ENCODE measurements at regions not wholly inside any gene's neighbourhood (a gene's known extent, or its start where the extent isn't known, plus 50 kb on each side); places are given as distances from the start of the nearest gene placed in this dataset.
"Not testable (repeated sequence)": the region's sequence is repeated elsewhere in the genome, so short reads cannot be mapped to it uniquely, and the experiment has no call there.

DNA sequence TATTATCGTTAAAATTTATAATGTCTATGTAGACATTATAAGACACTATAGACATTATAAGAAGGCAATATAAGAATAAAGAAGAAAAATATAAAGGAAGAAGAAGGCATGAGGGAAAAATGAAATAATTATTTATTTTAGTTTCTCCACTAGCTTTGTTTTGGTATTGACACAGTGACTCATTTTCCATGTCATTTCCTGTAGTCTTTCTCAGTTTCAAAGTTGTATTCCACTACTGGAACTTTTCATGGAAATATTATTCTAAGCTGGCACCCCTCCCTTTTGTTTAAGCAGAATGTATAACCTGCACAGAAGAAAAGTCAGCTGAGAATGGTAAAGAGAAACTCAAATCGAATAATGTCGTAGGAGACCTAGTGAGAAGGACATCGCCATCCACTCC is 234.2 kb upstream of the NETO1 start:
- no peak for DNase-seq (ENCODE audit: low read depth in 2 of 2)

DNA sequence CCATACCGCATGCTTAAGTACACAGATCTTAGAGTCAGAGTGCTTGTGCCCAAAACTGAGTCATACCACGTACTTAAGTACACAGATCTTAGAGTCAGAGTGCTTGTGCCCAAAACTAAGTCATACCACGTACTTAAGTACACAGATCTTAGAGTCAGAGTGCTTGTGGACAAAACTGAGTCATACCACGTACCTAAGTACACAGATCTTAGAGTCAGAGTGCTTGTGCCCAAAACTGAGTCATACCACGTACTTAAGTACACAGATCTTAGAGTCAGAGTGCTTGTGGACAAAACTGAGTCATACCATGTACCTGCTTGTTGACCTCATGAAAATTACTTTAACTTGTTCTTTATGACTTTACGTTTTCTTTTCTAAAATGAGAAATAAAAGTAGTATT is 233.7 kb upstream of the NETO1 start:
- not testable (repeated sequence) for DNase-seq (ENCODE audit: low read depth in 2 of 2)

DNA sequence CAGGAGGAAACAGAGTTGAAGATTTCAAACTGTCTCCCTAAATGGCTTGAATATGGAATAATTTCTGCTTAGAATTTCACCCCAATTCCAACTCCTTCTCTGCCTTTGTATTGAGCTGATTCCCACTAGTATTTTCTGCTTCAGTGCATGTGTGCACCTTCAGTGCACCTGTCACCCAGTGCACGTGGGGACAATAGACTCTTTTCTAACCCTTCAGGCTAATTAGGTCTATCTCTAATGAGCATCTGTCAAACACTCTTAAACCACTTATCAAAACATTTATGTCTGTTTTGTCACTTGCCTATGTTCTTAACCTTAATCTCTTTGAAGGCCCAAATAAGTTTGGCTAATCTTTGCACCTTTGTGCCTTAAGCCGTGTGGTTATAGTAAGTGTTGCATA is 232.0 kb upstream of the NETO1 start:
- DNase-seq (ENCODE audit: low read depth in 2 of 2) = no peak

DNA sequence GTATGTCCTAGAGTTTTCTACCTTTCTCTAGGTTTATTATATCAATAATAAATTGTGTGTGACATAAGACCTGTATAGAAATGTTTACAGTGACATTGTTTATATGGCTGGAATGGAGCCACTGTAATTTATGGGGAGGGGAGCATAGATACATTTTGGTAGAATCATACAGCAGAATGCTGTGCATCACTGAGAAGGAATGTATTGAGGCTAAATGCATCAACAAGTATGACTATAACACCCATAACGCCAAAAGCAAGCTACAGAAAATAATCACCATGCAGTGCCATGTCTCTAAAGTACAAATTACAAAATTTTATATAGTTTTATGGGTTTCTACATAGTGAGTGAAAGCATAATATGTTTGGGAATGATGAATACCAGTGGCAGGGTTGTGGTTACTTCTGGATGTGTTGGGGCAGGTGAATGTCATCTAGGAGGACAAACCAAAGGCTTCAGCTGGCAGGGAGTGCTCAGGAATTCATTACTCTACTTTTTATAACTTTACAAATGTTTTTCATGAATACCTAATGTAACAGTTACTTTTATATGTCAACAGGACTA is 226.0 kb upstream of the NETO1 start:
- no peak for DNase-seq (ENCODE audit: low read depth in 2 of 2)

DNA sequence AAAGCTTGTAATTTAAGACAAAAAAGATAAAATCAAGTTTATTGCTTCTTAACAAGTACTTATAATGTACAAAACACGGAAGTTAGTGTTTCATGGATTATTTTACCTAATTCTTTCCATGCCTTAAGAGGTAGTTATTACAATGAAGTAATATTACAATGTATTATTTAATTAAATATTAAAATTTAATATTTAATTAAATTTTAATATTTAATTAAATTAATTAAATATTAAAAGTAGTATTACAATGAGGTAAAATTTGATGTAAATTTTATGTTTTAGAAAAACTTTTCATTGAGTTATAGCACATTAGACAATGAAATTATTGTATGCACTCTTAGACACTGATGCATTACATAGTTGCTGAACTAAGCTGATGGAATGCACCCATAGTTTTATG is 220.7 kb upstream of the NETO1 start:
- no peak for DNase-seq (ENCODE audit: low read depth in 2 of 2)

DNA sequence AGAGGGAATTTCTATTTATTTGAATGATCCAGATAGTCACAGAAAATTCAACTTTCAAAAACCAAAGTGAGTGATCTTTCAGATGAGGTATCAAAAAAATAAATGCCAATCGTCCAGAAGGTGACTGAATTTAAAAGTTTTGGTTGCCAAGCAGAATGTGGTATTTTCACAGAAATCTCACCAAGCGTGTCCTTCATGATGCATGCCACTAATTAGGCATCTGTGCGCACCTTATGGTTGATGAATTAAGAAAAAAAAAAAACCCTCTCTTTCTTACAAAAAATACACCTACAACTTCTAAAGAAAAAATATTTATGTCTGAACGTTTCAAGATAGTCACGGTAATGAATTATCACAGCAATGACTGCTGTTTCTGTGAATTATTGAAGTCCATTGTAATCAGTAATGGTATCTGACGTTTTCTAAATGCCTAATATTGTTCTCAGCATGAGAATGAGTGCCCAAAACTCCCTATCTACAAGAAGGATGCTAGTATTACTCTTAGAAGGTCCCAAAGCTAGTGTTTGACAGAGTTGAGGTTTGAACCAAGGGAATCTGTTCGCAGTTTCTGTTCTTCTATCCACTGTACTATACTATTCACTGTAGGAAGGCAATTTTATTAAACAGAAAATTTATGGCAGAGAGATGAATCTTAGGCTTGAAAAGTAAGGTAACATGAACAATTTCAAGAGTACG is 219.6 kb upstream of the NETO1 start:
- DNase-seq (ENCODE audit: low read depth in 2 of 2) = no peak

DNA sequence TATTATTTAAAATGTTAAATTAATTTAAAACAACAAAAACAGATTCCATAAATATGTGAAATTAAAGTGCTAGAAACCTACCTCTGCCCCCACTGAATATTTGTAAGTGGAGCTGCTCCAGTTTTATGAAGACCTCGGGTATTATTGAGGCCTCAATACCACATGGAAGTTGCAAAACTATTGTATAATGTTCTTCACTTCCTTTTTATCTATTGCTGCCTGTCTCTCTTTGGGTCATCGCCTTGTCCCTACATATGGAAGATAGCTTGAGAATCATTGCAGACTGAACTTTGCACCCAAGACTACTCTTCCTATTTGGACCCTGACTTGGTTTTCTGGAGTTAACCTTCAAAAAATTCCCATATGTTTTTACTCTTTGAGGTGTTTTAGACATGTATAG is 212.1 kb upstream of the NETO1 start:
- DNase-seq (ENCODE audit: low read depth in 2 of 2) = no peak

DNA sequence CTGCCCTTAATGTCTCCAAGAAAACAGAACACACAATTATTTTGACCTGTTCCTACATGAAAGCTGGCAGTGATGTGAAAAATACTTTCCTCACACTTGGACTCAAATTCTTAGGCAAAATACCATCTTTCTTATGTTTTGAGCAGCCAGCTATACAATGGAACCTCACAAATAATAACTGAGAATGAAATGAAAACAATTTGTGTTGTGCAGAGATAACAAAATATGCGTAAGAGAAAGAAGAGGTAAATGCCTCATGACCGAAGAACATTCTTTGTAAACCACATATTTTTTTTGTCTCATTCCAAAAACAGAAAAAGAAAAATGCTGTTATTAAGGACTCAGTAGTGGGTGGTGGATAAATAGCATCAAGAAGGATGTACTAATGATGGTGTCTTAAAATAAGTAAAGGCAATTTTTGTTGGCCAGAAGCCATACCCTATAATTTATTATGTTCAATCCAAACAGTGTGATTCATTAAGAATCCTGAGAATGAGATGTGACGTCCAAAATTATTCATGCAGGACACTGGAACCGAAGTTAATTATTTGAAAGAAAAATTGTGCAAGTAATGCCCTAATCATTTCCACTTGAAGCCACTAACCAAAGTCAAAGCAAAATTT is 193.0 kb upstream of the NETO1 start:
- DNase-seq (ENCODE audit: low read depth in 2 of 2) = no peak

DNA sequence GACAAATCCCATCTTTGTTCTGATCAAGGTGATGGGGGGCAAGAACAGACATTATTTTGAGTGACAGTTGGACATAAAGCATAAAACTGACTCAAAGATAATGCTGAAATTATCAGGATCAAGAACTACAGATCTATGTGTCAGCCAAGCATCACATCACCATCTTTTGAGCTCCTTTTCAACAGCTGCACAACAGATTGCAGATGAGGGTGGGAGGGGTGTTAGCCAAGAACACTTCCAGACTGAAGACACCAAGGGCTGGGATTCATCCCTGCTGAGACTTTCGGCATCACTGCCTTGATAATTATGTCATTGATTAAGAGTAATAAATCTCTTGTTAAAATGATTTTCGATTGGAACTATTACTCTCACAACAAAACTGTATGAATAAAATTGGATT is 191.5 kb upstream of the NETO1 start:
- DNase-seq (ENCODE audit: low read depth in 2 of 2) = no peak

DNA sequence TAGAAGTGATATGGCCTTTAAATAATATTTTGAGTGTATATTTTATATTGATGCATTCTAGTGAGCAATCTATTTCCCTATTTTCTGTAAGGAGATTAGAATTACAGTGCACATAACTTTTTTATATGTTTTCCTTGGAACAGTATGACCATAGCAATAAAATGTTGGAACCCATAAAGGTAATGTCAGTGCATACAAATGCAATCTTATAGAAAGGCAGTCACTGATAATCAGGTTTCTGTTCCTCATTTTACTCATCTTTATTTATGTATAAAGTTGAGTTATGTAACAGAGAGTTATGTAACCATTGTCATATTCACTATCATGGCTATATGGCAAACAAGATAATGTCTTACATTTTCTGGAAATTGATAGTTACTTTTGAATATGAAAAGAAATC is 179.9 kb upstream of the NETO1 start:
- DNase-seq (ENCODE audit: low read depth in 2 of 2) = no peak

DNA sequence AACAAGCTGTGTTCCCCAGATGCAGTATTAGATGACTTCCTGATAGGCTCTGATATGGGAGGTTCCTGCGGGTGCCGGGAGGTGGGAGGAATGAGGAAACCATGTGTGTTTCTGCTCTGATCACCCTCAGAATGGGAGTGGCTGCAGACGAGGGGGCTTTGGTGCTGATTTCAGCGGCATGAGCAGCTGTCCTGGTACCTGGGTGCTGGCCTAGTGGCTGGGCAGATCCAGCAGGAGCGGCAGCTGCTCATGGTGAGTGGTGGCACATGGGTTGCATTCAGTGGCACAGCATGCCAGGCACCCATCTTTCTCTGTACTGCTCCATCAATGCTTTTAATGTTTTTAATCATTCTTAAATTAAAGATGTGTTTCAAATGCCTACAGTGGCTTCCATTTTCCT is 177.2 kb upstream of the NETO1 start:
- no peak for DNase-seq (ENCODE audit: low read depth in 2 of 2)

DNA sequence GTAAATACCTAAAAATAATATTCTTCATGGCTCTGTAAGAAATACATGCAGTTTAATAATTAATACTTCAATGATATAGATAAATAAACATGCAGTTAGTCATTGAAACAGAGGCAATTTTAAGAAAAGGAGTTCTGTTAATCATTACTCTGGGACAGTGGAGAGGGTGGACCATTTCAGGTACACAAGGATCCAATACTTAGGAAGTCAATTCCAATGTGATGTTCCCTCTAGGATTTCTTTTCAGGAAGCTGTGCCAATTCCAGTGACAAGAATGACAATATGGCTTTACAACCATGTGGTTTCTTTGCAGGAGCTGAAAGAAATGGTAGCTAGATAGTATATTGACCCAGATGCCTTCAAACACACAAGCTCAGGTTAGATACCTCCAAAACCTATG is 175.8 kb upstream of the NETO1 start:
- no peak for DNase-seq (ENCODE audit: low read depth in 2 of 2)

DNA sequence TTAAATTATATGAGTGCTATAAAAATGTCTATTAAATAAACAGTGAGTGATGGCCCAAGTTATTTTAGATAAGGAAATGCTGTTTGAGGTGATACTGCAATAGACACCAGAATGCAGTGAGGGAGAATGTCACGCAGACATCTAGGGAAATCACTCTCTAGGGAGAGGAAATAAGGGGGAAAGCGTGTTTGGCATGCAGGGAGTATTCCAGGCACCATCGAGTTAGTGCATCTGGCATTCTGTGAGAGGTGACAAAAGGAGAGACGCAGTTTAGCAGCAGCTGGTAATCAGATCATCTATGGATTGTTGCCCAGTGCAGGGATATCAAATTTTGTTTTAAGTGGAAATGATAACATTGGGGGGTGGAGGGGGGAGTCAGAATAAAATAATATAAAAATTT is 175.4 kb upstream of the NETO1 start:
- no peak for DNase-seq (ENCODE audit: low read depth in 2 of 2)

DNA sequence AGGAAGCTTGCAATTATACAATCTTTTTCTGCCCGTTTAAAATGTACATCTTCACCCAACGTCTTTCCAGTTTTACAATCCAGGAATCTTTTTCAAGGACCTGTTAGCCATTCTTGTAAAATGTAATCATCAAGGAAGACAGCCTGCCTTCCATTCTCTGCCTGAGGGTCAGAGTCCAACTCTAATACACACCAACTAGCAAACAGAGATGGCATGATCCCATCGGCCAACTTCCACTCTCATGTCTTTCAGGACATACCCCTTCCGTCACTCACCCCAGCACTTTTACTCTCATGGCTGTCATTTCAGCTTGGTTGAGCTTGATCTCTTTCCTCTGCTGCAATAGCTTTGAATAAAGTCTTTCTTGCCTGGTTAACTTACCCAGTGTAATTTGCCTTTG is 172.5 kb upstream of the NETO1 start:
- DNase-seq (ENCODE audit: low read depth in 2 of 2) = no peak

DNA sequence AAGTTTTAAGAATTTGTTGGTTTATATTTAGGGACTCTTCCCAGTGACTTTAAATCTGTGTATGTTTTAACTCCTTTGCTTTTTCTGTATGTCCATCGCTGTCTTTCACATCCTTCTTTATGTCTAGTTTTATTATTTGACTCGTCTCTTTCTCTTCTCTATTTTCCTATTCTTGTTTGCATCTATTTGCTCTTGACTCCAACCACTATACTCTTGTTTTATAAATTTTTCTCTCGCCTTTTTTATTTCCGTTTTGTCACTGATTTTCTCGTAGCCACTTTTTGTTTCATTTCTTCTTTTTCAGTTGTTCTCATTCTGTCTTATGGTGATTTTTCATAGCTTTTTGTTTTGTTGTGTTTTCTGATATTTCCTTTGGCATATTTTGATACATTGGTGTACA is 170.5 kb upstream of the NETO1 start:
- no peak for DNase-seq (ENCODE audit: low read depth in 2 of 2)

DNA sequence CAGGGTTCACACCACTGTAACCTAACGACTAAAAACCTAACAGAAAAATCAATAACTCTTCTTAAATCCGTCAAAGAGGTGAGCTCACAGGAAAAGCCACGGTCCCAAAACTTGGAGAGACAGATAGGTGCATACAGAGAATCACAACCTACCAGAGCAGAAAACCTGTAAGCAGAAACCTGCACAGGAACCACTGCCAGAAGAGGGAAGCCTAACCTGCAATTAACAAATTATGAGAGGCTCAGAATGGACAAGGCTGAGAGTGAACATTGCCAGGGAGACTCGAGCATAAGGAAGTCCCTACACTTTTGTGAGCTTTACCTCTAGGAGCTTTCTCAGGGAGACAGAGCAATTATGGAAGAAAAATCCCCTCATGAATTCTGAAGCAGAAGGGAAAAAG is 156.2 kb upstream of the NETO1 start:
- DNase-seq (ENCODE audit: low read depth in 2 of 2) = no peak

DNA sequence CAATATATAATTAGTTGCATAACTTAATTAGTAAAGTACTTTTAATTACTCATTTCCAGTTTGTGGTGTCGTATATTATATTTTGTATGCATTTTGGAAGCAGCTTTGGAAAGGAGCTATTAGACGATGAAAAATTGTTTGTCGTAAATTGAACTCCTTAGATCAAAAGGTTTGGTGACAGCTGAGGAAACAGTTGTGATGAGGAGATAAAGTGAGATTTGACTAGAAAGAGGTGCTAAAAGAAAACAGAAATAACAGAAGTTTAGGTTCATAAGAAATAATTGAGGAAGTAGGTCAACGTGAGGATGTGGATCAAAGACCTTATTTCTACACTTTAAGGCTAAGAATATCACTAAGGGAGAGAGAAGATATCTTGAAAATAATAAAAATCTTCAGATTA is 141.9 kb upstream of the NETO1 start:
- DNase-seq (ENCODE audit: low read depth in 2 of 2) = no peak

DNA sequence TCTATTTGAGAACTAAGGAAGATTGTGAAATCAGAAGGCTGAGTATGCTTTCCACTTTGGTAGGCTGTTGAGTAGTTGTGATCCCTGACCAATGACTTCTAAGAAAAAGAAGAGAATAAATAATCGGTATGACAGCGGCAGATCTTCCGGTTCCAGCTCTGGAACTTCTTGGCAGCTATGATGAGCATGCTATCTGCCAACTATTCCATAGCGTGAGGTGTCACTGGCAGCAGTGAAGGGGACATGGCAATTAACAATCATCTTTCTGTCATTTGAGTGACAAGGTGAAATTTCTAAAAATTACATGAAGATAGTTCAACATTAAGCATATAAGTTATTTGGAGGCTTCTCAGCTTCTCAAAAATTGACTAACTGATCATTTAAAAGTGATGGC is 140.1 kb upstream of the NETO1 start:
- no peak for DNase-seq (ENCODE audit: low read depth in 2 of 2)

DNA sequence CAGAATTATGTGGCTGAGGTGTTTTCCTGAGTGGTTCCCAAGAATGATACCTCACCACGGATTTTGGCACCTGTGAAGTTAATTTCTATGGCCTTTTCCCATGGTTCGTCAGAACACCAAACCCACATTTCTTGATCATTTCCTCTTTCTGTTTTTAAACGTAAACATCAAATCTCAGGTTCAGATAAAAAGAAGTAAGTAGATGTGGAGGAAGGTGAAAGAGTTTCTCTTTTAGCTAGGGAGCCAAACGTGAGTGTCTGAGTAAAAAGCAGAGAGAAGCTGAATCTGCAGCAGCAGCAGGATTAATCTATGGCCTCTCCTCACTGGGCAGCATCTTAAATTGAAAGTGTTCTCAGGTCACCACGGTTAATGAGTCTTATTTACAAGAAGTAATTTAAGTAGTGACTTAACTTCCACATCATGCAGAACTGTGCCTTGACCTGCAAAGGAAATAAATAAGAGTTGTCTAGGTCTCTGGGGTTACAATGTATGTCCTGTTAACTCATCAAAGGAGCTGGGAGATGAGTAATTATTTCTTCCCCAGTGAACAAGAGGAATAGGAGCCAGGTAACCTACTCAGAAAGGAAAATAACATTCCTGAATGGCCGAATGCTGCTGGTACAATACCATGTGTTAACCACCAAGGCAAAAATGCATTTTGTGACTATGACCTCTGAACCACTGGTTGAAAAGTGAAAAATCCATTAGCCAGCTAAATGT is 139.6 kb upstream of the NETO1 start:
- no peak for DNase-seq (ENCODE audit: low read depth in 2 of 2)

DNA sequence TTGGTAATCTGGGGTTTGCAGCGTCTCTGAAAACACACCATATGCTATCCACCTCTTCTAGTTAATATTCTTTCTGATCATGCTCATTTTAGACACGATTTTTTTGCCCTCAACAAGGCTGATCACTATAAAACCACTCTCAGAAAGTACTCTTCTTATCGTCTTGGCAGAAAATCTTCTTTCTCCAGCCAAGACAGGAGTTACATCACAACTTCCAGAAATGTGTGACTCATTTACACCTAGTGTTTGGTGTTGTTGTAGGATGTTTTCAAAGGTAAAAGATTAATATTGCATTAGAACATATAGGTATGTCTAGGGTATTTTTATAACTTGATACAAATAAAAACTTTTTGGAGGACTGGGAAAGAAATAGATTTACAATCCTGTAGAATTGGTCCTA is 138.5 kb upstream of the NETO1 start:
- no peak for DNase-seq (ENCODE audit: low read depth in 2 of 2)

DNA sequence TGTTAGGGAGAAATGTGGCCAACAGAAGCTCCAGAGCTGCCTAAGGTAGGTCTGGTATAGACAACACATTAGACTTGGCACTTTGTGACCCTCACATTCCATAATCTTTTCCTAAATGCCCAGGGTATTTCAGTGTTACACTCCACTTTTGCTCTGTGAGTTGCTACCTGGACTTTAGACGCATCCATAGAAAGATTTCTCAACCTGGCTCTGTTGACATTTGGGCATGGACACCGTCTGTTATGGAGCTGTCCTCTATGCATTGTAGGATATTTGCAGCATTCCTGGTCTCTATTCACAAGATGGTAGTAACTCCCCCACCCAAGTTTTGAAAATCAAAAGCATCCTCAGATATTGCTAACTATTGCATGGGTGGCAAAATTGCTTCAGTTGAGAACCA is 136.5 kb upstream of the NETO1 start:
- no peak for DNase-seq (ENCODE audit: low read depth in 2 of 2)

DNA sequence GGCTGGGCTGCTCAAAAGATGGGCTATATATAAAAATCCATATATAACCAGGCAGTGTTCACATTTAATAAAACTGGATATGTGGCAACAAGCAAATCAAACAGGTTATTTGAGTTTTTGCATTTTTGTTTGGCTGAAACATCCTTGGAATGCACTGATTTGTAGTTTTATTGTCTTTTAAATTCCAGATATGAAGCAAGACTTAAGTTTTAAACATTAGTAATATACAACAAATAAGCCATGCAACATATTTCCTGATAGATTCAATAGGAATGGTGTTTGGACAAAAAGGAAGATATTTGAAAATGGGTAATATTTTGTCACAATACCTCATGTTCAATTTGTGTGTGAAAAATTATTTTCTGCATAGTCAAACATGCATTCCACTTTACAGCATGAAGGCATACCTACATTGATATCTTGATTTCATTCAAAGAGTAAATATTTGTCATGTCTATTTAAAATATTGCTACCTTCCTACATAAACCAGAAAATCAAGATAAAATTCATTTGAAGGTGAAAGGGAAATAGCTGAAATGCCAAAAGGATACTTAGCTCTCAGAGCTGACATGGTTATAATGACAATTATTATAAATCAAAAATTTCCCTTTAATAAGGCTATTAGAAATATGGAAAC is 132.3 kb upstream of the NETO1 start:
- no peak for DNase-seq (ENCODE audit: low read depth in 2 of 2)

DNA sequence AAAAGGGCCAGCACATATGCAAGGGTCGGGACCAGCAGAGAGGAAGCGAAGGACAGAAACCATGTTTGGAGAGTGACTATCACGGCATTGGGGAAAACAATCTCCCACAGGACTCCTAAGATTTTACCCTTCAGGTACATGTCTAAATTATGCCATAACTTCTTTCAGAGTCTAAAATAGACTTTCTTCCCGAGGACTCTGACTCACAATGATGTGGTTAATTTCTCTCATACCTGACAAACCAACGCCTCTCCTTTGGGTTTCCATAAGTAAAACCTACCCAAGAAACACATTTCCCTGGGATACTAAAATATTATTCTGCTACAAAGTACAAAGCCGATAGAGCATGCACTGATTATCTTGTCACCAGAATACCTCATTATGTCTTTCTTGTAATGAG is 127.8 kb upstream of the NETO1 start:
- no peak for DNase-seq (ENCODE audit: low read depth in 2 of 2)
